ENCODE measurements at regions not wholly inside any gene's neighbourhood (a gene's known extent, or its start where the extent isn't known, plus 50 kb on each side); places are given as distances from the start of the nearest gene placed in this dataset.

- no TSS peak for BruUV-seq (replicated peaks)
These were observed 227.3 kb downstream of the HS3ST3A1 start for GRCh38 chr17:13374203-13375143.

GRCh38 chr17:13372432-13372831 lies 229.3 kb downstream of the HS3ST3A1 start:
- POLR2A ChIA-PET (ENCODE audit: low non-redundant PET), result no interaction called here
- no TSS peak for BruUV-seq (replicated peaks)

More at GRCh38 chr17:13374203-13375143, 227.3 kb downstream of the HS3ST3A1 start:
- peaks cover 13% of the 10 kb centered on the region for H3K9me3 ChIP-seq (ENCODE audit: low read depth, low read length, poor library complexity, severe bottlenecking)
- CTCF ChIA-PET, result no interaction called here
- DNase-seq (ENCODE audit: low spot score), result no peak
- H3K4me1 ChIP-seq (ENCODE audit: insufficient read depth, low read length, poor library complexity, severe bottlenecking), result no peaks in the 10 kb centered on the region
- H3K27me3 ChIP-seq (replicated peaks; ENCODE audit: insufficient read depth, low read depth, low read length, poor library complexity), result no peaks in the 10 kb centered on the region
- H3K36me3 ChIP-seq (ENCODE audit: insufficient read depth, low read length, poor library complexity, severe bottlenecking), result no peaks in the 10 kb centered on the region
- no peak for TF ChIP-seq EZH2 (IDR thresholded peaks at IDR 0.05; ENCODE audit: borderline replicate concordance, low read depth, low read length, poor library complexity, severe bottlenecking)
- no peak for TF ChIP-seq CTCF (conservative IDR thresholded peaks at IDR 0.05; ENCODE audit: low read depth, low read length)
- H3K27ac ChIP-seq (ENCODE audit: low read depth, low read length, poor library complexity, severe bottlenecking), result no peak overlapping the region
- POLR2A ChIA-PET (ENCODE audit: low non-redundant PET), result no interaction called here
- intact Hi-C loops (cut with micrococcal nuclease; ENCODE audit: unreplicated experiment), result no loop called here
- no peak overlapping the region for H3K4me3 ChIP-seq (ENCODE audit: low read depth, low read length, poor library complexity, severe bottlenecking)

GRCh38 chr17:13367154-13367553 lies 234.6 kb downstream of the HS3ST3A1 start:
- no peaks in the 10 kb centered on the region for H3K4me1 ChIP-seq (ENCODE audit: insufficient read depth, low read length, poor library complexity, severe bottlenecking)
- no peak for DNase-seq (ENCODE audit: low spot score)
- intact Hi-C loops (cut with micrococcal nuclease; ENCODE audit: unreplicated experiment), result no loop called here
- H3K27ac ChIP-seq (ENCODE audit: low read depth, low read length, poor library complexity, severe bottlenecking), result no peak overlapping the region
- TF ChIP-seq EZH2 (IDR thresholded peaks at IDR 0.05; ENCODE audit: borderline replicate concordance, low read depth, low read length, poor library complexity, severe bottlenecking) (no peak), CTCF (conservative IDR thresholded peaks at IDR 0.05; ENCODE audit: low read depth, low read length) (no peak)
- ChIA-PET CTCF (no interaction called here), POLR2A (ENCODE audit: low non-redundant PET) (no interaction called here)
- BruUV-seq (replicated peaks), result no TSS peak
- H3K36me3 ChIP-seq (ENCODE audit: insufficient read depth, low read length, poor library complexity, severe bottlenecking), result no peaks in the 10 kb centered on the region
- H3K9me3 ChIP-seq (ENCODE audit: low read depth, low read length, poor library complexity, severe bottlenecking), result no peaks in the 10 kb centered on the region
- no peak overlapping the region for H3K4me3 ChIP-seq (ENCODE audit: low read depth, low read length, poor library complexity, severe bottlenecking)
- no peaks in the 10 kb centered on the region for H3K27me3 ChIP-seq (replicated peaks; ENCODE audit: insufficient read depth, low read depth, low read length, poor library complexity)

More at GRCh38 chr17:13372432-13372831, 229.3 kb downstream of the HS3ST3A1 start:
- Histone ChIP-seq H3K4me3 (ENCODE audit: low read depth, low read length, poor library complexity, severe bottlenecking) (no peak overlapping the region), H3K4me1 (ENCODE audit: insufficient read depth, low read length, poor library complexity, severe bottlenecking) (no peaks in the 10 kb centered on the region), H3K27me3 (replicated peaks; ENCODE audit: insufficient read depth, low read depth, low read length, poor library complexity) (no peaks in the 10 kb centered on the region), H3K27ac (ENCODE audit: low read depth, low read length, poor library complexity, severe bottlenecking) (no peak overlapping the region), H3K36me3 (ENCODE audit: insufficient read depth, low read length, poor library complexity, severe bottlenecking) (no peaks in the 10 kb centered on the region), H3K9me3 (ENCODE audit: low read depth, low read length, poor library complexity, severe bottlenecking) (peaks cover 13% of the 10 kb centered on the region)
- CTCF ChIA-PET, result no interaction called here
- no peak for DNase-seq (ENCODE audit: low spot score)
- TF ChIP-seq CTCF (conservative IDR thresholded peaks at IDR 0.05; ENCODE audit: low read depth, low read length) (no peak), EZH2 (IDR thresholded peaks at IDR 0.05; ENCODE audit: borderline replicate concordance, low read depth, low read length, poor library complexity, severe bottlenecking) (no peak)
- intact Hi-C loops (cut with micrococcal nuclease; ENCODE audit: unreplicated experiment), result no loop called here

Data from A673 (cell line).